ENCODE measurements at regions not wholly inside any gene's neighbourhood (a gene's known extent, or its start where the extent isn't known, plus 50 kb on each side); places are given as distances from the start of the nearest gene placed in this dataset.
"Not testable (repeated sequence)": the region's sequence is repeated elsewhere in the genome, so short reads cannot be mapped to it uniquely, and the experiment has no call there.

- Histone ChIP-seq H3K27me3 (replicated peaks; ENCODE audit: control insufficient read depth, insufficient read depth, low read length) (no peaks in the 10 kb centered on the region), H3K36me3 (ENCODE audit: control insufficient read depth, insufficient read depth, low read length) (no peaks in the 10 kb centered on the region), H3K4me3 (replicated peaks; ENCODE audit: low read depth, low read length) (no peak overlapping the region)
- no peak for TF ChIP-seq CTCF (IDR thresholded peaks at IDR 0.05; ENCODE audit: insufficient read depth, low read length, poor library complexity, severe bottlenecking)
- DNase-seq (ENCODE audit: extremely low read depth, insufficient read length), result no peak
Observed at GRCh38 chr1:38585460-38585859, 274.1 kb downstream of the RRAGC start.

GRCh38 chr1:38584448-38585355 lies 274.9 kb downstream of the RRAGC start:
- no peak for TF ChIP-seq CTCF (IDR thresholded peaks at IDR 0.05; ENCODE audit: insufficient read depth, low read length, poor library complexity, severe bottlenecking)
- no peaks in the 10 kb centered on the region for H3K36me3 ChIP-seq (ENCODE audit: control insufficient read depth, insufficient read depth, low read length)
- H3K4me3 ChIP-seq (replicated peaks; ENCODE audit: low read depth, low read length), result no peak overlapping the region

GRCh38 chr1:38583287-38583686 lies 276.3 kb downstream of the RRAGC start:
- DNase-seq (ENCODE audit: extremely low read depth, insufficient read length); H3K27me3 ChIP-seq (replicated peaks; ENCODE audit: control insufficient read depth, insufficient read depth, low read length); H3K36me3 ChIP-seq (ENCODE audit: control insufficient read depth, insufficient read depth, low read length); H3K4me3 ChIP-seq (replicated peaks; ENCODE audit: low read depth, low read length): not testable (repeated sequence)

More at GRCh38 chr1:38584448-38585355, 274.9 kb downstream of the RRAGC start:
- H3K27me3 ChIP-seq (replicated peaks; ENCODE audit: control insufficient read depth, insufficient read depth, low read length), result no peaks in the 10 kb centered on the region
- DNase-seq (ENCODE audit: extremely low read depth, insufficient read length), result no peak

- TF ChIP-seq CTCF (IDR thresholded peaks at IDR 0.05; ENCODE audit: insufficient read depth, low read length, poor library complexity, severe bottlenecking), result no peak
- Histone ChIP-seq H3K27me3 (replicated peaks; ENCODE audit: control insufficient read depth, insufficient read depth, low read length) (no peaks in the 10 kb centered on the region; the same call in 1 of the 2 replicates), H3K36me3 (ENCODE audit: control insufficient read depth, insufficient read depth, low read length) (no peaks in the 10 kb centered on the region), H3K4me3 (replicated peaks; ENCODE audit: low read depth, low read length) (no peak overlapping the region)
- DNase-seq (ENCODE audit: extremely low read depth, insufficient read length), result no peak
Observed at GRCh38 chr1:38581396-38581795, 278.2 kb downstream of the RRAGC start.

- Histone ChIP-seq H3K27me3 (replicated peaks; ENCODE audit: control insufficient read depth, insufficient read depth, low read length) (no peaks in the 10 kb centered on the region; the same call in 1 of the 2 replicates), H3K36me3 (ENCODE audit: control insufficient read depth, insufficient read depth, low read length) (no peaks in the 10 kb centered on the region), H3K4me3 (replicated peaks; ENCODE audit: low read depth, low read length) (no peak overlapping the region)
- no peak for TF ChIP-seq CTCF (IDR thresholded peaks at IDR 0.05; ENCODE audit: insufficient read depth, low read length, poor library complexity, severe bottlenecking)
- DNase-seq (ENCODE audit: extremely low read depth, insufficient read length), result no peak
Observed at GRCh38 chr1:38580594-38580993, 279.0 kb downstream of the RRAGC start.

GRCh38 chr1:38579056-38579455 lies 280.5 kb downstream of the RRAGC start:
- Histone ChIP-seq H3K27me3 (replicated peaks; ENCODE audit: control insufficient read depth, insufficient read depth, low read length) (no peaks in the 10 kb centered on the region; the same call in 1 of the 2 replicates), H3K36me3 (ENCODE audit: control insufficient read depth, insufficient read depth, low read length) (no peaks in the 10 kb centered on the region), H3K4me3 (replicated peaks; ENCODE audit: low read depth, low read length) (no peak overlapping the region)
- TF ChIP-seq CTCF (IDR thresholded peaks at IDR 0.05; ENCODE audit: insufficient read depth, low read length, poor library complexity, severe bottlenecking), result no peak
- DNase-seq (ENCODE audit: extremely low read depth, insufficient read length), result no peak

Measured in GM06990 (cell line).